GM10266 (cell line): ENCODE measurements at regions not wholly inside any gene's neighbourhood (a gene's known extent, or its start where the extent isn't known, plus 50 kb on each side); places are given as distances from the start of the nearest gene placed in this dataset.

ENCODE experiments used
- DNase-seq: peaks from one replicate; pipeline ENCODE4 v3.0.0; 2012; ENCODE audit errors: extremely low spot score
- CTCF ChIP-seq: IDR thresholded peaks from 2 replicates; pipeline ENCODE4 v1.5.1; 2012; ENCODE audit warnings: mild to moderate bottlenecking, low read depth; ENCODE audit not compliant: control insufficient read depth, insufficient read depth; ENCODE audit errors: missing control alignments

- no peak for TF ChIP-seq CTCF
- DNase-seq = no peak
Measured at GRCh38 chr7:24475166-24475961, 97.9 kb upstream of the PALS2 start.

DNA sequence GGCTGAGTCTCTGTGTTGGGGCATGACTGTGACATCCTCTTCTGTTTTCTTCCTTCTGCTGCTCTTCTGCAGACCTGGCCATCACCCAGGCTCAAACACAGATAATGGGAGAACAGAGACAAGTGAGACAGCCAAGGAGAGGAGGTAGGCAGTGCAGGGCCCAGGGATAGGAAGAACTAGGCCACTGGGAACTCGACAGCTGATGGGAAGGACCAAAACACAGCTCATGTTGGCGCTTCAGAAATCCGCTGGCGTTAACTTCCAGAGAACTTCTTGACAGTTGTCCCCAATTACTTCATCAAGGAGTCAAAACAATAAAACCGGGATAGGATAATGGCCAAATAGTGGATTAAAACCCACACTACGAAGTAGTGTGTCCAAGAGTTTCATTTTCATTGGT, 97.0 kb upstream of the PALS2 start:
- DNase-seq = no peak
- no peak for TF ChIP-seq CTCF

DNA sequence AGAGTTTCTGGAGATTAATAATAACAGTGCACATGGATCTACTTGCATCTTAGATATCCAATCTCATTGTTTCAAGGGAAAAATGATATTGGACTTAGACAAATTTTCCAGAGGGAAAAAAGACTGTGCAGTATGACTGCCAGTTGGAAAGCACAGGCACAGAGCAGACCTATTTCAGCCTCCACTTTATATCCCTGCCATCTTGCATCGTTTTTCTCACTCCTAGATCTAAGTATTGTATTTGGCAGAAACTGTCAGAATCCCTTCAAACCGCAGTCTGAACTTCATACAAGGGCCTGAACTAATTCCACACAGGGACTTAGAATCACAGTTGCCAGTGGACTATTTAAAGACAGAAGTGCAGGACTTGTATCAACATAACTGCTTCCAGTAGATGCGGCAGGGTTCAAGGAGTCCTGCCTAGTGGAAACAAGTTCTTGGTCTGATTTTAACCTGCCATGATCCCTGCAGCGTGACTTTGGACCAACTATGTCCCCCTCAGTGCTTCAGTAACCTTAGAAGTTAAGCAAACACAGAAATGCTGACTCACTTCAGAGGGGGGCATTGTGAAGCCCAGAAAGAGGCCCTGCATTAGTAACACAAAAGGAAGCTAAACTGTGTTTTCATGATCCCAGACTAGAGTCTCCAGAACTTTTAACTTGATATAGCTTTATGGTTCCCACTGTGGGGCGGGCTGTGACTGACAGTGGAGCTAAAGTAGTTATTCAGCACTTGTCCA, 95.7 kb upstream of the PALS2 start:
- no peak for DNase-seq
- no peak for TF ChIP-seq CTCF

DNA sequence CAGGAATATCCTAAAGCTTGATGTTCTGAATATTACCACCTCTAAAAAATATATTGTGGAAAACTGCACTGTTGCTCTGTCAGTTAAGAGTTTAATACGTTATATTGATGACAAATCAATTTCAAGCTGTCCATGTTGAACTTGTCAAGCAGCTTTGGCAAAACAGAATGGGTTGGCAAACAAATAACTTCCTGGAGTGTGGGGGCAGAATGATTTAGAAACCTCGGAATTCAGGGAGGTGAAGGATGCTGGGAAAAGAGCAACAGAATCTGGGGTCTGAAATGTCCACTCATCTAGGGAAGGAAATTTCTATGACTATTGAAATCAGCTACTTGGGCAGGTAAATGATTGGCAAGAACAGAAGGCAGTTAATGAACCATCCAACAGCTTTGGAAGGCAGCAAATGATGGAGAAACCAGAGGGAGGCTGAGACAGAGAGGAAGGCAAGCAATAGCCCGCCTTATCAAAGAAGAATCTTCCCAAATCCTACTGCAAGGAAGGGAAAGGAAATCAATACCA, 95.1 kb upstream of the PALS2 start:
- no peak for TF ChIP-seq CTCF

GRCh38 chr7:24480501-24480900, 92.8 kb upstream of the PALS2 start:
- no peak for TF ChIP-seq CTCF

More for the DNA sequence above, 95.1 kb upstream of the PALS2 start:
- no peak for DNase-seq

DNA sequence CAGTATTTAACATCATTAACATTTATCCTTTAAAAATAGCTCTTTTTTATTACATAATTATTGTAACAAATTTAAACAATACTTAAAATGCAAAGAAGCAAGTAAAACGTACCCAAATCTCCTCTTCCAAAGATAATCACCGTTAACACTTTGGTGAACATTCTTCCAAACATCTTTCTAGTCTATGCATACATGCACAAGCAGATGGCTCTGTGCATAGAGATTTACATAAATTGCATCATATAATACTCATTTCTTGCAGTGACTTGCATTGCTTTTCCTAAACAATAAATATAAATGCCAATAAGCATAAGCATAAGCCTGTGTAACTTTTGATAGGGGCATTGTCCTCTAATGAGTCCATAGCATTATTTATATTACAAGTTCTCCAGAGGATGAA, 89.4 kb upstream of the PALS2 start:
- no peak for TF ChIP-seq CTCF

More at GRCh38 chr7:24480501-24480900, 92.8 kb upstream of the PALS2 start:
- no peak for DNase-seq

GRCh38 chr7:24492576-24492975, 80.7 kb upstream of the PALS2 start:
- DNase-seq = no peak
- TF ChIP-seq CTCF = no peak

More for the DNA sequence above, 89.4 kb upstream of the PALS2 start:
- DNase-seq = no peak
